ENCODE measurements at regions not wholly inside any gene's neighbourhood (a gene's known extent, or its start where the extent isn't known, plus 50 kb on each side); places are given as distances from the start of the nearest gene placed in this dataset.

DNA sequence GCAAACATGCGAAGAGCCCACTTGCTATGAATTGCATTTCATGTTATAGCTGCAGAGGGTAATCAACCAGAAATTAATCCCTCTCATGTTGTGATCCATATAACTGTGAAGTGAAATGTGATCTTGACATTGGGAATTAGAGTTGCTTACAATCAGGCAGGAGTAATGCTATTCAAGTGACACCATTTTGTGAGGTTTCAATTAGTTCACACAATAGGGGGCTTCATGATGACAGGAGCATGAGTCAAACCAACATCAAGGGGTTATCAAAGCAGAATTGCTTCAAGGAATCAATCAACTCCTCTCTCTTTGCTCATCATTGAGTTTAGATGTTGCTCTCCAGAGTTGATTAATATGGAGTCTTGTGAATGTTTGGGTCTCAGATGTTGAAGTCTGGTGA is 1585.2 kb upstream of the TENM4 start:
- no peak for DNase-seq (ENCODE audit: low spot score)

- DNase-seq (ENCODE audit: low spot score): no peak
Measured at GRCh38 chr11:81022057-81022456, 1581.2 kb upstream of the TENM4 start.

DNA sequence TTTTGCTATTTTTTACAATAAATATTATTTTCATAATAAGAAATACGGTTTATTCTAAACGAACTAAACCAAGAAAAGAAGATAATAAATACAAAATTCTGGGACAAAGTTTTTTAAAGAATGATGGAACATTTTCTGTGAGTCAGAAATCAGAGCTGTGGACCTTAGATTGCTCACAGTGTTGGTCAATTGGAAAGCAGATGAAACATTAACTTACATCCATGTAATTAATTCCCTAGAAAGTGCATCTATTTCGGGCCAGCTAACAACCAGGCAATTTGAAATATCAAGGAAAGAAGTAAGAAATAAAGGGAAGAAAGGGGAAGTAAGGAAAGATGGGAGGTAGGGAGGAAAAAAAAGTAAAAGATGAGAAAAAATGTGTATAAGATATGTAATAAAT is 1569.8 kb upstream of the TENM4 start:
- no peak for DNase-seq (ENCODE audit: low spot score)

GRCh38 chr11:81007046-81007445 is 1566.2 kb upstream of the TENM4 start:
- no peak for DNase-seq (ENCODE audit: low spot score)

DNA sequence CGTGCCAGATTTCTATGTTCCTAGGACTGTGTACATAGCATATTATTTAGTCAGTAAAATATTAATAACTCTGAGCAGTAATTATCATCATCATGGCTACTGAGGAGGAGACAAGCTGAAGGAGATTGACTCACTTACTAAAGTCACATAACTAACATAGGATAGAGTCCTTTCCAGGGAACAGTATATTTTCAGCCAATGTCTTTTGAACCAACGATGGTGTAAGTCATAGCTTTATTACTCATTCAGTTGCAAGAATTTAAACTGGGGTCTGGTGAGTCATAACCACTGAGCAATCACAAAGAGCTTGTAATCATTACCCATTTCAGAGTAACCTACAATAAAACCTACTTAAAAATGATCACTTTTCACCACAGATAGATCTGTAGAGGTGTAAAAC is 1564.8 kb upstream of the TENM4 start:
- no peak for DNase-seq (ENCODE audit: low spot score)

DNA sequence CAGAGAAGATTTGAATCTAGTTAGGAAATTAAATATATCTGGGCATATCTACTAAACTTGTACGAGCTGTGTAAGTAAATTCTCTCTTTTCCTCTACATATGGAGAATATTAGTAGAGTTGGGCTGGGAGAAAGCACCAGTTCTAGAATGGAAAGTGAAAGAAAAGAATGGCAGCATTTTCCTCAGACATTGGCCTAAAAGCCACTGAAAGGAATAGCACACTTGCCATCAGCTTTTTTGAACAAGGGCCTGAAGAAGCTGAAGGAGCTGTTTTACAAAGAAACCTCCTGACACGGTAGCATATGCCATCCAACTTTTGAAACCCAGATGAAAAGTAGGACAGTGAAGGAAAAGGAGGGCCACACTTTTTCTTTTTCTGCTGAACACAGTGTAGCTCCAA is 1563.7 kb upstream of the TENM4 start:
- DNase-seq (ENCODE audit: low spot score): no peak

DNA sequence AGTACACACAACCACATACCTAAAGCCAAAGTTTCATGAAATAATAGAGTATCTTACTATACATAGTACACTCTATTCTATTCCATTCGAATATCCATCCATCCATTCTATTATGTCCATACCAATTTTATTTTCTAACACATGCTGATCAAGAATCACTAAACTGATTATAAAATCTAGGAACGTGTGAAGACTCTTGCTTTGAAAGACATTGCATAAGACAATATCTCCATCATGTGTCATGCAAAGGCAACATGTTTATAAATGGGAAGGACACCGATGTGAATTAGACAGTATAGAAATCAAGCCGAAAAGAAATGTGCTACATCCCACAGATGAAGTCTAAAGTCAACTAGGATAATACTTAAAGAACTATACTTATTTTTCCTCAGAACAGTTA is 1561.5 kb upstream of the TENM4 start:
- no peak for DNase-seq (ENCODE audit: low spot score)

- no peak for DNase-seq (ENCODE audit: low spot score)
Measured at GRCh38 chr11:81000735-81001134, 1559.9 kb upstream of the TENM4 start.

DNA sequence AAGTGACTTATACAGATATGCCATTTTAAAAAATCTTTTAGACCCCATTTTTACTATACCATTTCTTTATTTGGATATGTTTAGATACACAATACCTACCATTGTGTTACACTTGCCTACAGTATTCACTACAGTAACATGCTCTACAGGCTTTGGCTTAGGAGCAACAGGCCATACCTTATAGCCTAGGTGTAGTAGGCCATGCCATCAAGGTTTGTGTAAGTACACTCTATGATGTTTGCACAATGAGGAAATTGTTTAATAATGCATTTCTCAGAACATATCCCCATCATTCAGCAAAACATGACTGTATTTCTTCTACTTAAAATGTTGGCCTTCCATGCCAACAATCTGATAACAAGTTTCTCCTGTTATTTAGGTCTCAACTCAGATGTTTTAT is 1559.5 kb upstream of the TENM4 start:
- no peak for DNase-seq (ENCODE audit: low spot score)

DNA sequence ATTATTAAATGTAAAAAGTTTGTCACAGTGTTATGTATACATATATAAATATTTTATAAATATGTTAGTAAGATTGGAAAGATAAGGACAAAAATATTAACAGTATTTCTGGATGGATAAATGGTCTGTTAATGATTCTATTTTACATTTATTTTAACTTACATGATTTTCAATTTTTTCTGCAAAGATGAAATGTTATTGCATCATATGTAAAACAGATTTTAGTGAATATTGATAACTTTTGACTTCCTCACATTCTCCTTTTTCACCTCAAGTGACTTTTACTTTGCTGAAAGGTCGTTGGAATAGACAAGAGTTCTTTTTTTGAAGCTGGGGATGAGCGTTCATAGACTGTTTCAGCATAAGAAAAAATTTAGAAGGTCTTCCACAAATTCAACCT is 1554.7 kb upstream of the TENM4 start:
- no peak for DNase-seq (ENCODE audit: low spot score)

GRCh38 chr11:80993536-80993935 is 1552.7 kb upstream of the TENM4 start:
- no peak for DNase-seq (ENCODE audit: low spot score)

- no peak for DNase-seq (ENCODE audit: low spot score)
Measured at GRCh38 chr11:80990885-80991284, 1550.1 kb upstream of the TENM4 start.

DNA sequence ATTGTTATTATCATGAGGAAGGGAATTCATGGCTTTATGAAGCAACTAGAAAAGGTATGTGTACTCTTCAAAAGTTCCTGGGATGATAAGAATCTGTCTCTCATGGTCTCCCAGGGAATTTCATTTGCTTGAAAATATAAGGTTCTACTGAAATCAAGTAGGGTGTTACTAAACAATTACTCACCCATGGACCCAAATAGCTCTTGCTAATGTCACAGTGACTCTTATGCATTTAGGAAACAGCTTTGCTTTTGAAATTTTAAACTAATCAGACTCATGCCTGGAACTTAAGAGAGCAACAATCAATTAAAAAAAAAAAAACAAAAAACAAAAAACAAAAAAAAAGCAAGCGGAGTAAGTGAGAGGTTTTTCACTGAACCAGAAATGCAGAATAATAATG is 1546.3 kb upstream of the TENM4 start:
- DNase-seq (ENCODE audit: low spot score): no peak

GRCh38 chr11:80986421-80987074 is 1545.7 kb upstream of the TENM4 start:
- no peak for DNase-seq (ENCODE audit: low spot score)

- DNase-seq (ENCODE audit: low spot score): no peak
Measured at GRCh38 chr11:80980227-80980626, 1539.4 kb upstream of the TENM4 start.

DNA sequence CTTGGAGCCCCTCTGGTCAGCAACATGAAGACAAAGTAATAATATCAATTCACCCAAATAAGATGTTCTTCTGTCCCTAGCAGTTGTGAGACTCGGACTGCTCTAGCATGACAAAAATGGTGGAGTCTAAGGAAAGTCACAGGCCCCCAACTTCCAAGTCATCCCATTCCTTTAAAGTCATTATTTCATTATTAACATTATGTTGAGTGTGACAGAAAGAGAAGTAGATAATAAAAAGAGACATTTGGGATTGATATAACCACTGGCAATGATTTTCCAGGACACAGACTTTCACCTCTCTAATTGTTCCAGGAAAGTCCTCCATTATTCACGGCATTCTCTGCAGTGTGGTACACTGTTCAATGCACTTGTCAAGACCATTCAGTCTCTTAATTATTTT is 1533.0 kb upstream of the TENM4 start:
- DNase-seq (ENCODE audit: low spot score): no peak

DNA sequence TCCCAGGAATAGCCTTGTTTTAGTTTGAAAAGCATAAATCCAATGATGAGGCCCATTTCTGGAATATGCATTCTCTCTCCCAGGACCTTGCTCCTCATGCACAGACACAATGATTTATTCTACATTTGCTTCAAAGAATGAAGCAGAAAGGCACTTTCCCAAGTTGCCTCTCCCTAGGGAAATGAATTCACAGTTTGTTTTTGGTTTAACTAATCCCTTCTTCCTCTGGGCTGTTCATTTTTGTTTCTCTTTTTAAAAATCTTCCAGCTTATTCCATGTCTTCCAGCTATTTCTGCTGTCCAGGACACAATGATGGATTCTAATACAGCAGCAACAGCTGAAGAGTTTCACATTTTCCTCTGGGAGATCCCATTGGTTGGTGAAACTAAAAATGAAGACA is 1529.2 kb upstream of the TENM4 start:
- no peak for DNase-seq (ENCODE audit: low spot score)

- DNase-seq (ENCODE audit: low spot score): no peak
Measured at GRCh38 chr11:80967649-80968048, 1526.8 kb upstream of the TENM4 start.

DNA sequence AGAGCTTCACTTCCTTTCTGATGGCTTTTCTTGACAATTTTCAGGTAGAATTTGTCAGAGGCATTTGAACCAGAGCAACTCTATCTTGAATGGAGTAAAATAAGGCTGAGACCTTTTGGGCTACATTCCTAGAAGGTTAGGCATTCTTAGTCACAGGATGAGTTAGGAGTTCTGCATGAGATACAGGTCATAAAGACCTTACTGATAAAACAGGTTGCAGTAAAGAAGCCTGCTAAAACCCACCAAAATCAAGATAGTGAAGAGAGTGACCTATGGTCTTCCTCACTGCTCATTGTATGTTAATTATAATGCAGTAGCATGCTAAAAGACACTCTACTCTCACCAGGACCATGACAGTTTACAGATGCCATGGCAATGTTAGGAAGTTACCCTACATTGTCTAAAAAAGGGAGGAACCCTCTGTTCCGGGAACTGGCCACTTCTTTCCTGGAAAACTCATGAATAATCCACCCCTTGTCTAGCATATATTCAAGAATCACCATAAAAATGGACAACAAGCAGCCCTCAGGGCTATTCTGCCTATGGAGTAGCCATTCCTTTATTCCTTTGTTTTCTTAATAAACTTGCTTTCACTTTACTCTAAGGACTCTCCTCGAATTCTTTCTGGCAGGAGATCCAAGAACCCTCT is 1519.7 kb upstream of the TENM4 start:
- no peak for DNase-seq (ENCODE audit: low spot score)

- DNase-seq (ENCODE audit: low spot score): no peak
Measured at GRCh38 chr11:80959751-80960150, 1518.9 kb upstream of the TENM4 start.

DNA sequence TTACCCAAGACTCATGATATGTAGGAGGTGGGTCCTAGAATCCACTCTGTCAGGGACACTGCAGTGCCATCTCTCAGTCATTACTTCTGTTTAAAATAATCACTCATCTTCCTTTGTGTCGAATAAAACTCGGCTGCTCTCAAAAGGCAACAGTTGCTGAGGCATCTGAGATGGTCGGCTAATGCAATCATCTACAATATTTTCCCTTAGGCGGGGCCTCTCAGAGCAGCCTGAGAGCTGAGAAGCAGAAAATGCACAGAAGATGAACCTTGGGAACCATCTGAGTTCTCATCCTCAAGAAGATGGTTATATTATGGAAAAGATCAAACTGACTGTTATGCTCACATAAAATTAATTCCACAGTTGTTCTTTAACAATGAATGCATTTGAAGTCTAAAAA is 1518.2 kb upstream of the TENM4 start:
- DNase-seq (ENCODE audit: low spot score): no peak

DNA sequence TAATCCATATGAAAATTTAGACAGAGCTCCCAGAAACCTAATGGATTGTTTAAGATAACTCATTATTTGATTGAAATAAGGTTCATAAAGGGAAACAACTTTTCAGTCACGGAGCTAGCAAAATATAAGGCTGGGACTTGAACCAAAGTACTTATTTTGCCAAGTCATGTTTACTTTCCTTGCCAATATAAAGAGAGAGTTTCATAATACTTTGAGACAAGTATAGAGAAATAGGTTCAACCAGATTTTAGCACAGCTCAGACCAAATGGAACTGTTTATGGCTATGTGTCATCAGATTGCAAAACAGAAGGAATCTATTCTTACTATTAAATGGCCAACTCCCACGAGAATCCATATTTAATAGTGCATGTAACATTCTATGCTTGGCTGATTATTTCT is 1517.5 kb upstream of the TENM4 start:
- DNase-seq (ENCODE audit: low spot score): no peak

DNA sequence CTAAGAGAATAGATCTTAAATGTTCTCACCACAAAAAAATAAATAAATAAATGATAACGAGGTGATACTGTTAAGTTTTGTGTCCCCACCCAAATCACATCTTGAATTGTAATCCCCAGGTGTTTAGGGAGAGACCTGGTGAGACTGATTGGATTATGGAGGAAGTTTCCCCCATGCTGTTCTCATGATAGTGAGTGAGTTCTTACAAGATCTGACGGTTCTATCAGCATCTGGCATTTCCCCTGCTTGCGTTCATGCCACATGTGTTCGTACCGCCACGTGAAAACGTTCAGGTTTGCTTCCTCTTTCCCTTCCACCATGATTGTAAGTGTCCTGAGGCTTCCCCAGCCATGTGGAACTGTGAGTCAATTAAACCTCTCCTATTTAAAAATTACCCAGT is 1514.8 kb upstream of the TENM4 start:
- DNase-seq (ENCODE audit: low spot score): no peak

DNA sequence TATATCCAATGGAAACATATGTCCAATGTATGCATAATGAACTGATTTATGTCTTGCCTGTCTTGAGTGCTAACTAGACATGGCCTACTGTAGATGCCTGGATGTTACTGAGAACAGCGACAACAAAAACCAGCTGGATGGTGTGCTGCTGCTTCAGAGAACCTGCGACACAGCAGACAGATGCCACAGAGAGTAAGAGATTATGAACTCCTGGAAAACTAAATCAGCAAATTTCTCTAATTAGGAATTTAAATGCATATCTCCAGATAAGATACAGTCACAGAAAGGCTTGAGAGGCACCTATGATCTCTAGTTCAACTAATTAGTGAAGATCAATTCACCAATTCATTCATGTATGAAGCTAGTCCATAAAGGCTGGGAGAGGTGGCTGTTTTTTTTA is 1508.0 kb upstream of the TENM4 start:
- no peak for DNase-seq (ENCODE audit: low spot score)

Data from CD4-positive, alpha-beta T cell treated with Interleukin-6 at 100 ng/mL for 8 hours (primary cell).